ENCODE measurements at regions not wholly inside any gene's neighbourhood (a gene's known extent, or its start where the extent isn't known, plus 50 kb on each side); places are given as distances from the start of the nearest gene placed in this dataset.

GRCh38 chr14:38794677-38795076 is 308.4 kb downstream of the SEC23A start:
- TF ChIP-seq CTCF (IDR thresholded peaks at IDR 0.05; ENCODE audit: insufficient read depth, low read depth, low read length): no peak
- Histone ChIP-seq H3K27me3 (ENCODE audit: control insufficient read depth, insufficient read depth, low read length) (peaks cover 2% of the 10 kb centered on the region; the same call in 1 of the 2 replicates), H3K4me3 (ENCODE audit: low read depth, low read length) (no peak overlapping the region), H3K36me3 (ENCODE audit: control insufficient read depth, insufficient read depth, low read length) (no peaks in the 10 kb centered on the region)
- ChIA-PET CTCF (no interaction called here), POLR2A (no interaction called here)
- DNase-seq (ENCODE audit: low read depth): no peak

GRCh38 chr14:38791862-38792261 is 311.2 kb downstream of the SEC23A start:
- H3K27me3 ChIP-seq (ENCODE audit: control insufficient read depth, insufficient read depth, low read length): peaks cover 2% of the 10 kb centered on the region; the same call in 1 of the 2 replicates
- TF ChIP-seq CTCF (IDR thresholded peaks at IDR 0.05; ENCODE audit: insufficient read depth, low read depth, low read length): no peak
- no peaks in the 10 kb centered on the region for H3K36me3 ChIP-seq (ENCODE audit: control insufficient read depth, insufficient read depth, low read length)
- H3K4me3 ChIP-seq (ENCODE audit: low read depth, low read length): no peak overlapping the region
- CTCF ChIA-PET: no interaction called here
- POLR2A ChIA-PET: no interaction called here
- no peak for DNase-seq (ENCODE audit: low read depth)

- CTCF ChIA-PET: no interaction called here
These were observed 312.1 kb downstream of the SEC23A start for GRCh38 chr14:38790916-38791315.

GRCh38 chr14:38789805-38790204 is 313.2 kb downstream of the SEC23A start:
- no peak for TF ChIP-seq CTCF (IDR thresholded peaks at IDR 0.05; ENCODE audit: insufficient read depth, low read depth, low read length)
- POLR2A ChIA-PET: no interaction called here
- no peak for DNase-seq (ENCODE audit: low read depth)
- Histone ChIP-seq H3K27me3 (ENCODE audit: control insufficient read depth, insufficient read depth, low read length) (peaks cover 2% of the 10 kb centered on the region; the same call in 1 of the 2 replicates), H3K4me3 (ENCODE audit: low read depth, low read length) (no peak overlapping the region), H3K36me3 (ENCODE audit: control insufficient read depth, insufficient read depth, low read length) (no peaks in the 10 kb centered on the region)
- CTCF ChIA-PET: no interaction called here

More at GRCh38 chr14:38790916-38791315, 312.1 kb downstream of the SEC23A start:
- no peaks in the 10 kb centered on the region for H3K36me3 ChIP-seq (ENCODE audit: control insufficient read depth, insufficient read depth, low read length)
- H3K27me3 ChIP-seq (ENCODE audit: control insufficient read depth, insufficient read depth, low read length): peaks cover 2% of the 10 kb centered on the region; the same call in 1 of the 2 replicates
- no peak for TF ChIP-seq CTCF (IDR thresholded peaks at IDR 0.05; ENCODE audit: insufficient read depth, low read depth, low read length)
- H3K4me3 ChIP-seq (ENCODE audit: low read depth, low read length): no peak overlapping the region
- POLR2A ChIA-PET: no interaction called here
- DNase-seq (ENCODE audit: low read depth): no peak

GRCh38 chr14:38788060-38788459 is 315.0 kb downstream of the SEC23A start:
- no peak for TF ChIP-seq CTCF (IDR thresholded peaks at IDR 0.05; ENCODE audit: insufficient read depth, low read depth, low read length)
- Histone ChIP-seq H3K27me3 (ENCODE audit: control insufficient read depth, insufficient read depth, low read length) (no peaks in the 10 kb centered on the region), H3K36me3 (ENCODE audit: control insufficient read depth, insufficient read depth, low read length) (no peaks in the 10 kb centered on the region), H3K4me3 (ENCODE audit: low read depth, low read length) (no peak overlapping the region)
- DNase-seq (ENCODE audit: low read depth): no peak
- ChIA-PET CTCF (no interaction called here), POLR2A (no interaction called here)
